H1 (cell line): ENCODE measurements at regions not wholly inside any gene's neighbourhood (a gene's known extent, or its start where the extent isn't known, plus 50 kb on each side); places are given as distances from the start of the nearest gene placed in this dataset.

Experiments used
- BCL11A ChIP-seq, 2 experiments: IDR thresholded peaks; one replicate each; pipeline ENCODE4 v1.6.1; 2011; ENCODE audit warnings: low read depth in 2 of 2, low read length in 2 of 2, mild to moderate bottlenecking in 2 of 2
- CBX5 ChIP-seq: fragments of 300-800, 300-1000 bp; sonication (generic); IDR thresholded peaks from 2 replicates; pipeline ENCODE4 v1.7.1; 2016; ENCODE audit warnings: antibody characterized with exemption, low read length, low read depth
- CREB1 ChIP-seq: IDR thresholded peaks from 2 replicates; pipeline ENCODE4 v1.6.1; 2012; ENCODE audit warnings: inconsistent platforms
- EZH2 ChIP-seq: fragments of 200-600 bp; sonication (generic); IDR thresholded peaks from 2 replicates; pipeline ENCODE4 v1.7.1; 2012; ENCODE audit warnings: low read depth, mild to moderate bottlenecking, moderate library complexity, low read length, inconsistent platforms; ENCODE audit not compliant: severe bottlenecking
- HDAC6 ChIP-seq: IDR thresholded peaks from one replicate; pipeline ENCODE4 v1.7.1; 2012; ENCODE audit warnings: low read depth, mild to moderate bottlenecking, inconsistent platforms, low read length, moderate library complexity
- SAP30 ChIP-seq: fragments of 300-600 bp; sonication (generic); IDR thresholded peaks from 2 replicates; pipeline ENCODE4 v1.7.1; 2012; ENCODE audit warnings: low read length, moderate library complexity, mild to moderate bottlenecking, inconsistent platforms; ENCODE audit not compliant: insufficient read depth, insufficient replicate concordance
- SIX5 ChIP-seq: IDR thresholded peaks from 2 replicates; pipeline ENCODE4 v1.6.1; 2011; ENCODE audit warnings: mild to moderate bottlenecking, low read depth, low read length
- TAF1 ChIP-seq: IDR thresholded peaks from 2 replicates; pipeline ENCODE4 v1.6.1; 2011; ENCODE audit warnings: mild to moderate bottlenecking, low read depth, low read length
- TCF12 ChIP-seq: IDR thresholded peaks from 2 replicates; pipeline ENCODE4 v1.6.1; 2011; ENCODE audit warnings: low read depth, mild to moderate bottlenecking, low read length
- TF ChIP-seq, protein P1 (sequence below): fragments of 300-600 bp; sonication (generic); IDR thresholded peaks from 2 replicates; pipeline ENCODE4 v1.7.1; 2012; ENCODE audit warnings: low read length, moderate library complexity, mild to moderate bottlenecking, inconsistent platforms; ENCODE audit not compliant: insufficient replicate concordance

DNA sequence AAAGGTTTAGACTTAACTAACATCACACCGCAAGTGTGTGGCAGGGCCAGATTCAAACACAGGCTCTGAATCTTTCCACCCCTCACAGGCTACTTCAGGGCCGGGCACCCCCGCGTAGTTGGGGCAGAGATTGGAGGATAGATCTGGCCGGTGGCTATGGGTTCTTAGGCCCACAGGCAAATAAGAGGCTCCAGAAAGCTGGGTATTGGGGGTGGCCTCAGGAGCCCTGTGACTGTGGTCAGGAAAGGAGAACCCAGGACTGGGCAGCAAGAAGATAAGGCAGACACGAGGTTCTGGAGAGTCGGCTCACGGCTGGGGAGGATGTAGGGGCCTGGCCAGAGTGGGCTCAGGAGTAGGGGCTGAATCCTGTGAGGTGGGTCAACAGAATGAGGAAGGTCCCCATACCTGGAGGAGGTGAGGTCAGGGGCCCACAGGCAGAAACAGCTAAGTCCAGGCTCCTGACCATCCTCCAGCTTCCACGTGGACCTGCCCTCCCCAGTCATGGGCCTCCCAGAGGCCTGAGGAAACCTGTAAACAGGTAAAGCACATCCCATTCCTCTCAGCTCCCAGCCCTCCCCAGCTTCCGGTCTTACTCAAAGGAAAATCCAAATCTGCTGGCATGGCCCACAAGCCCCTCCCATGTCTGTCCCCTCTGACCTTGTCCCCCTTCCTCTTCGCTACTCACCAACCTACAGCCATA, 306.2 kb downstream of the MATN1 start (continued):
- TF ChIP-seq, protein P1, sequence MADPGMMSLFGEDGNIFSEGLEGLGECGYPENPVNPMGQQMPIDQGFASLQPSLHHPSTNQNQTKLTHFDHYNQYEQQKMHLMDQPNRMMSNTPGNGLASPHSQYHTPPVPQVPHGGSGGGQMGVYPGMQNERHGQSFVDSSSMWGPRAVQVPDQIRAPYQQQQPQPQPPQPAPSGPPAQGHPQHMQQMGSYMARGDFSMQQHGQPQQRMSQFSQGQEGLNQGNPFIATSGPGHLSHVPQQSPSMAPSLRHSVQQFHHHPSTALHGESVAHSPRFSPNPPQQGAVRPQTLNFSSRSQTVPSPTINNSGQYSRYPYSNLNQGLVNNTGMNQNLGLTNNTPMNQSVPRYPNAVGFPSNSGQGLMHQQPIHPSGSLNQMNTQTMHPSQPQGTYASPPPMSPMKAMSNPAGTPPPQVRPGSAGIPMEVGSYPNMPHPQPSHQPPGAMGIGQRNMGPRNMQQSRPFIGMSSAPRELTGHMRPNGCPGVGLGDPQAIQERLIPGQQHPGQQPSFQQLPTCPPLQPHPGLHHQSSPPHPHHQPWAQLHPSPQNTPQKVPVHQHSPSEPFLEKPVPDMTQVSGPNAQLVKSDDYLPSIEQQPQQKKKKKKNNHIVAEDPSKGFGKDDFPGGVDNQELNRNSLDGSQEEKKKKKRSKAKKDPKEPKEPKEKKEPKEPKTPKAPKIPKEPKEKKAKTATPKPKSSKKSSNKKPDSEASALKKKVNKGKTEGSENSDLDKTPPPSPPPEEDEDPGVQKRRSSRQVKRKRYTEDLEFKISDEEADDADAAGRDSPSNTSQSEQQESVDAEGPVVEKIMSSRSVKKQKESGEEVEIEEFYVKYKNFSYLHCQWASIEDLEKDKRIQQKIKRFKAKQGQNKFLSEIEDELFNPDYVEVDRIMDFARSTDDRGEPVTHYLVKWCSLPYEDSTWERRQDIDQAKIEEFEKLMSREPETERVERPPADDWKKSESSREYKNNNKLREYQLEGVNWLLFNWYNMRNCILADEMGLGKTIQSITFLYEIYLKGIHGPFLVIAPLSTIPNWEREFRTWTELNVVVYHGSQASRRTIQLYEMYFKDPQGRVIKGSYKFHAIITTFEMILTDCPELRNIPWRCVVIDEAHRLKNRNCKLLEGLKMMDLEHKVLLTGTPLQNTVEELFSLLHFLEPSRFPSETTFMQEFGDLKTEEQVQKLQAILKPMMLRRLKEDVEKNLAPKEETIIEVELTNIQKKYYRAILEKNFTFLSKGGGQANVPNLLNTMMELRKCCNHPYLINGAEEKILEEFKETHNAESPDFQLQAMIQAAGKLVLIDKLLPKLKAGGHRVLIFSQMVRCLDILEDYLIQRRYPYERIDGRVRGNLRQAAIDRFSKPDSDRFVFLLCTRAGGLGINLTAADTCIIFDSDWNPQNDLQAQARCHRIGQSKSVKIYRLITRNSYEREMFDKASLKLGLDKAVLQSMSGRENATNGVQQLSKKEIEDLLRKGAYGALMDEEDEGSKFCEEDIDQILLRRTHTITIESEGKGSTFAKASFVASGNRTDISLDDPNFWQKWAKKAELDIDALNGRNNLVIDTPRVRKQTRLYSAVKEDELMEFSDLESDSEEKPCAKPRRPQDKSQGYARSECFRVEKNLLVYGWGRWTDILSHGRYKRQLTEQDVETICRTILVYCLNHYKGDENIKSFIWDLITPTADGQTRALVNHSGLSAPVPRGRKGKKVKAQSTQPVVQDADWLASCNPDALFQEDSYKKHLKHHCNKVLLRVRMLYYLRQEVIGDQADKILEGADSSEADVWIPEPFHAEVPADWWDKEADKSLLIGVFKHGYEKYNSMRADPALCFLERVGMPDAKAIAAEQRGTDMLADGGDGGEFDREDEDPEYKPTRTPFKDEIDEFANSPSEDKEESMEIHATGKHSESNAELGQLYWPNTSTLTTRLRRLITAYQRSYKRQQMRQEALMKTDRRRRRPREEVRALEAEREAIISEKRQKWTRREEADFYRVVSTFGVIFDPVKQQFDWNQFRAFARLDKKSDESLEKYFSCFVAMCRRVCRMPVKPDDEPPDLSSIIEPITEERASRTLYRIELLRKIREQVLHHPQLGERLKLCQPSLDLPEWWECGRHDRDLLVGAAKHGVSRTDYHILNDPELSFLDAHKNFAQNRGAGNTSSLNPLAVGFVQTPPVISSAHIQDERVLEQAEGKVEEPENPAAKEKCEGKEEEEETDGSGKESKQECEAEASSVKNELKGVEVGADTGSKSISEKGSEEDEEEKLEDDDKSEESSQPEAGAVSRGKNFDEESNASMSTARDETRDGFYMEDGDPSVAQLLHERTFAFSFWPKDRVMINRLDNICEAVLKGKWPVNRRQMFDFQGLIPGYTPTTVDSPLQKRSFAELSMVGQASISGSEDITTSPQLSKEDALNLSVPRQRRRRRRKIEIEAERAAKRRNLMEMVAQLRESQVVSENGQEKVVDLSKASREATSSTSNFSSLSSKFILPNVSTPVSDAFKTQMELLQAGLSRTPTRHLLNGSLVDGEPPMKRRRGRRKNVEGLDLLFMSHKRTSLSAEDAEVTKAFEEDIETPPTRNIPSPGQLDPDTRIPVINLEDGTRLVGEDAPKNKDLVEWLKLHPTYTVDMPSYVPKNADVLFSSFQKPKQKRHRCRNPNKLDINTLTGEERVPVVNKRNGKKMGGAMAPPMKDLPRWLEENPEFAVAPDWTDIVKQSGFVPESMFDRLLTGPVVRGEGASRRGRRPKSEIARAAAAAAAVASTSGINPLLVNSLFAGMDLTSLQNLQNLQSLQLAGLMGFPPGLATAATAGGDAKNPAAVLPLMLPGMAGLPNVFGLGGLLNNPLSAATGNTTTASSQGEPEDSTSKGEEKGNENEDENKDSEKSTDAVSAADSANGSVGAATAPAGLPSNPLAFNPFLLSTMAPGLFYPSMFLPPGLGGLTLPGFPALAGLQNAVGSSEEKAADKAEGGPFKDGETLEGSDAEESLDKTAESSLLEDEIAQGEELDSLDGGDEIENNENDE, result no peak
- TF ChIP-seq TCF12 (no peak), EZH2 (no peak), HDAC6 (no peak), SIX5 (no peak), SAP30 (no peak), CREB1 (no peak), TAF1 (no peak), CBX5 (no peak), BCL11A (IDR thresholded peaks at IDR 0.05; ENCODE audit: low read depth in 2 of 2, low read length in 2 of 2) (no peak)
